Effector memory CD4-positive, alpha-beta T cell (primary cell): ENCODE measurements at regions not wholly inside any gene's neighbourhood (a gene's known extent, or its start where the extent isn't known, plus 50 kb on each side); places are given as distances from the start of the nearest gene placed in this dataset.

ENCODE experiments used
- DNase-seq, 3 donors: peaks; one replicate each; pipeline ENCODE4 v3.0.0-alpha.2; 2020
- H3K27ac ChIP-seq: 2 replicates; pipeline ENCODE4 v1.7.0; 2013; ENCODE audit warnings: mild to moderate bottlenecking, low read length, moderate library complexity; ENCODE audit not compliant: insufficient read depth, poor library complexity, severe bottlenecking
- H3K27me3 ChIP-seq: replicated peaks from 2 replicates; pipeline ENCODE4 v1.7.0; 2013; ENCODE audit warnings: mild to moderate bottlenecking, low read length; ENCODE audit not compliant: insufficient read depth, control insufficient read depth, poor library complexity, severe bottlenecking
- H3K36me3 ChIP-seq: 2 replicates; pipeline ENCODE4 v1.7.0; 2013; ENCODE audit warnings: mild to moderate bottlenecking, low read length, moderate library complexity; ENCODE audit not compliant: control insufficient read depth, insufficient read depth
- H3K4me1 ChIP-seq: 2 replicates; pipeline ENCODE4 v1.7.0; 2013; ENCODE audit warnings: low read length, mild to moderate bottlenecking; ENCODE audit not compliant: control insufficient read depth, insufficient read depth, poor library complexity, severe bottlenecking
- H3K4me3 ChIP-seq: 2 replicates; pipeline ENCODE4 v1.7.0; 2013; ENCODE audit warnings: low read length, low read depth, mild to moderate bottlenecking; ENCODE audit not compliant: insufficient read depth, poor library complexity, severe bottlenecking
- H3K9me3 ChIP-seq: 2 replicates; pipeline ENCODE4 v1.7.0; 2013; ENCODE audit warnings: mild to moderate bottlenecking, low read length, moderate library complexity; ENCODE audit not compliant: control insufficient read depth

- Histone ChIP-seq H3K4me3 (no peak overlapping the region), H3K9me3 (no peaks in the 10 kb centered on the region), H3K4me1 (no peaks in the 10 kb centered on the region), H3K36me3 (no peaks in the 10 kb centered on the region), H3K27ac (no peak overlapping the region), H3K27me3 (no peaks in the 10 kb centered on the region)
- no peak for DNase-seq
These were observed 117.4 kb upstream of the RTL1 start for GRCh38 chr14:101020834-101021370.

GRCh38 chr14:101022121-101022520, 118.6 kb upstream of the RTL1 start:
- no peak for DNase-seq
- H3K27me3 ChIP-seq, result no peaks in the 10 kb centered on the region
- H3K4me3 ChIP-seq, result no peak overlapping the region
- no peaks in the 10 kb centered on the region for H3K4me1 ChIP-seq
- H3K9me3 ChIP-seq, result no peaks in the 10 kb centered on the region
- no peaks in the 10 kb centered on the region for H3K36me3 ChIP-seq
- no peak overlapping the region for H3K27ac ChIP-seq

GRCh38 chr14:101022916-101023435, 119.5 kb upstream of the RTL1 start:
- Histone ChIP-seq H3K27me3 (no peaks in the 10 kb centered on the region), H3K4me1 (no peaks in the 10 kb centered on the region), H3K4me3 (no peak overlapping the region), H3K27ac (no peak overlapping the region), H3K36me3 (no peaks in the 10 kb centered on the region), H3K9me3 (no peaks in the 10 kb centered on the region)
- DNase-seq, result no peak

- no peak for DNase-seq
- no peaks in the 10 kb centered on the region for H3K36me3 ChIP-seq
These were observed 121.2 kb upstream of the RTL1 start for GRCh38 chr14:101024686-101025085.

GRCh38 chr14:101025131-101025530, 121.6 kb upstream of the RTL1 start:
- H3K9me3 ChIP-seq, result no peaks in the 10 kb centered on the region
- H3K27me3 ChIP-seq, result no peaks in the 10 kb centered on the region
- no peak overlapping the region for H3K27ac ChIP-seq
- no peaks in the 10 kb centered on the region for H3K36me3 ChIP-seq
- no peaks in the 10 kb centered on the region for H3K4me1 ChIP-seq
- no peak for DNase-seq
- H3K4me3 ChIP-seq, result no peak overlapping the region

More at GRCh38 chr14:101024686-101025085, 121.2 kb upstream of the RTL1 start:
- Histone ChIP-seq H3K9me3 (no peaks in the 10 kb centered on the region), H3K27me3 (no peaks in the 10 kb centered on the region), H3K4me3 (no peak overlapping the region), H3K4me1 (no peaks in the 10 kb centered on the region), H3K27ac (no peak overlapping the region)

GRCh38 chr14:101025696-101026095, 122.2 kb upstream of the RTL1 start:
- no peak for DNase-seq
- Histone ChIP-seq H3K4me3 (no peak overlapping the region), H3K9me3 (no peaks in the 10 kb centered on the region), H3K36me3 (no peaks in the 10 kb centered on the region), H3K27me3 (no peaks in the 10 kb centered on the region), H3K4me1 (no peaks in the 10 kb centered on the region), H3K27ac (no peak overlapping the region)

- Histone ChIP-seq H3K27ac (no peak overlapping the region), H3K4me3 (no peak overlapping the region), H3K27me3 (no peaks in the 10 kb centered on the region), H3K9me3 (no peaks in the 10 kb centered on the region), H3K4me1 (no peaks in the 10 kb centered on the region), H3K36me3 (no peaks in the 10 kb centered on the region)
- no peak for DNase-seq
These were observed 122.8 kb upstream of the RTL1 start for GRCh38 chr14:101026341-101026740.

- Histone ChIP-seq H3K27ac (no peak overlapping the region), H3K4me3 (no peak overlapping the region), H3K36me3 (no peaks in the 10 kb centered on the region), H3K4me1 (no peaks in the 10 kb centered on the region), H3K27me3 (no peaks in the 10 kb centered on the region), H3K9me3 (no peaks in the 10 kb centered on the region)
- DNase-seq, result no peak
These were observed 123.8 kb upstream of the RTL1 start for GRCh38 chr14:101027291-101027690.

- no peak for DNase-seq
- no peaks in the 10 kb centered on the region for H3K27me3 ChIP-seq
- H3K4me1 ChIP-seq, result no peaks in the 10 kb centered on the region
- H3K9me3 ChIP-seq, result no peaks in the 10 kb centered on the region
- no peak overlapping the region for H3K4me3 ChIP-seq
- no peaks in the 10 kb centered on the region for H3K36me3 ChIP-seq
- H3K27ac ChIP-seq, result no peak overlapping the region
These were observed 124.4 kb upstream of the RTL1 start for GRCh38 chr14:101027966-101028365.

GRCh38 chr14:101028971-101029667, 125.6 kb upstream of the RTL1 start:
- no peaks in the 10 kb centered on the region for H3K27me3 ChIP-seq
- no peak overlapping the region for H3K27ac ChIP-seq
- no peak overlapping the region for H3K4me3 ChIP-seq
- no peaks in the 10 kb centered on the region for H3K4me1 ChIP-seq
- DNase-seq, result no peak
- no peaks in the 10 kb centered on the region for H3K9me3 ChIP-seq
- H3K36me3 ChIP-seq, result no peaks in the 10 kb centered on the region
